D721Med (cell line): ENCODE measurements at regions not wholly inside any gene's neighbourhood (a gene's known extent, or its start where the extent isn't known, plus 50 kb on each side); places are given as distances from the start of the nearest gene placed in this dataset.

Source experiments
- DNase-seq: peaks from one replicate; pipeline ENCODE4 v3.0.0; 2011; ENCODE audit warnings: low spot score; ENCODE audit not compliant: insufficient read length
- FAIRE-seq: peaks from 2 replicates; lab custom pipeline; 2011; peaks lifted over from hg19 to GRCh38; lab: Jason Lieb, UNC
- CTCF ChIP-seq: IDR thresholded peaks from 2 replicates; pipeline ENCODE4 v1.5.1; 2012; ENCODE audit warnings: mild to moderate bottlenecking, control low read depth; ENCODE audit not compliant: insufficient read depth; ENCODE audit errors: missing control alignments

GRCh38 chr4:13986548-13986947 is 359.0 kb upstream of the BOD1L1 start:
- TF ChIP-seq CTCF: no peak
- no peak for DNase-seq
- no peak for FAIRE-seq

- no peak for TF ChIP-seq CTCF
- DNase-seq: no peak
- no peak for FAIRE-seq
Observed at GRCh38 chr4:13988353-13989305, 361.1 kb upstream of the BOD1L1 start.

- FAIRE-seq (no peak), DNase-seq (no peak)
- no peak for TF ChIP-seq CTCF
Observed at GRCh38 chr4:13989501-13989900, 362.0 kb upstream of the BOD1L1 start.

GRCh38 chr4:13990596-13991589 is 363.4 kb upstream of the BOD1L1 start:
- FAIRE-seq: no peak
- TF ChIP-seq CTCF: no peak
- DNase-seq: no peak

- DNase-seq (no peak), FAIRE-seq (no peak)
- no peak for TF ChIP-seq CTCF
Observed at GRCh38 chr4:13992041-13992440, 364.5 kb upstream of the BOD1L1 start.

GRCh38 chr4:13992975-13993520 is 365.5 kb upstream of the BOD1L1 start:
- FAIRE-seq (no peak), DNase-seq (no peak)
- no peak for TF ChIP-seq CTCF
